SJSA1 (cell line): ENCODE measurements at regions not wholly inside any gene's neighbourhood (a gene's known extent, or its start where the extent isn't known, plus 50 kb on each side); places are given as distances from the start of the nearest gene placed in this dataset.

ENCODE experiments used
- DNase-seq, 2 experiments: peaks; one replicate each; pipeline ENCODE4 v3.0.0-alpha.2; 2015 to 2020; ENCODE audit warnings: low spot score in 2 of 2, low read depth in 1 of 2
- H3K27ac ChIP-seq: fragments of 250-450 bp; sonication (Bioruptor Pico); 2 replicates; pipeline ENCODE4 v1.5.1; 2020; ENCODE audit warnings: mild to moderate bottlenecking, moderate library complexity
- H3K27me3 ChIP-seq: fragments of 250-450 bp; sonication (Bioruptor Pico); replicated peaks from 2 replicates; pipeline ENCODE4 v1.5.1; 2020; ENCODE audit warnings: mild to moderate bottlenecking, moderate library complexity
- H3K36me3 ChIP-seq: fragments of 250-450 bp; sonication (Bioruptor Pico); 2 replicates; pipeline ENCODE4 v1.5.1; 2020; ENCODE audit warnings: mild to moderate bottlenecking
- H3K4me1 ChIP-seq: fragments of 250-450 bp; sonication (Bioruptor Pico); replicated peaks from 2 replicates; pipeline ENCODE4 v1.6.1; 2021; ENCODE audit warnings: mild to moderate bottlenecking
- H3K4me3 ChIP-seq: fragments of 250-450 bp; sonication (Bioruptor Pico); 2 replicates; pipeline ENCODE4 v1.5.1; 2020; ENCODE audit warnings: mild to moderate bottlenecking
- H3K9me3 ChIP-seq: fragments of 250-450 bp; sonication (Bioruptor Pico); replicated peaks from 2 replicates; pipeline ENCODE4 v1.5.1; 2020; ENCODE audit warnings: mild to moderate bottlenecking

DNA sequence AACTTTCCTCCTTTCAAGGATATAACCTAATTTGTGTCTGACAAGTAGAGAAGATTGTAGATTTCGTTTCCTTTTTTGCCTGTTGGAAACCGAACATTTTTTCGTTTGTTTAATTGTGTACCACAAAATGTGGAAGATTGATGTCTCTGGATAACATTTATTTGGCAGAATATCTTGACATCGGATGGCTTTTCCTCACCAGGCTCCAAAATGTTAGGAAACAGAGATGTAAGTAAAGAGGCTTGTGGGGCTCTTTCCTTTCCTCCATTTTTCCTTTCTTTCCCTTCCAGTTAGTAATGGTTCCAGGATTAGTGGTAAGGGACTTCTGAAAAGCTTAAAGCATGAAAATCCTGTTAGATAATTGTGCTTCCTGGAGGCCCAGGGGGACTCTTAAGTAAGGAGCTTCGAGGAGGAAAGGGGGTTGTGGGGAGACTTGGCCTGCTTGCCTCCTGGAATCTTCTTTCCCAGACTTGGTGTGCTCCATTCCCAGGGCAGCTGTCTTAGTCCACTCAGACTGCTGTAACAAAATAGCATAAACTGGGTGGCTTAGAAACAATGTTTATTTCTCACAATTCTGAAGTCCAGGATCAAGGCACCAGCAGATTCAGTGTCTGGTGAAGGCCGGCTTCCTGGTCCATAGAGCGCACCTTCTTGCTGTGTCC lies 243.1 kb upstream of the PWP1 start:
- H3K4me1 ChIP-seq = peaks cover 12% of the 10 kb centered on the region
- H3K9me3 ChIP-seq = no peaks in the 10 kb centered on the region
- H3K4me3 ChIP-seq = peak overlapping the region; percentile 14
- H3K27me3 ChIP-seq = no peaks in the 10 kb centered on the region
- DNase-seq = peak; percentile 64 to 83
- no peaks in the 10 kb centered on the region for H3K36me3 ChIP-seq
- H3K27ac ChIP-seq = peak overlapping the region; percentile 21

DNA sequence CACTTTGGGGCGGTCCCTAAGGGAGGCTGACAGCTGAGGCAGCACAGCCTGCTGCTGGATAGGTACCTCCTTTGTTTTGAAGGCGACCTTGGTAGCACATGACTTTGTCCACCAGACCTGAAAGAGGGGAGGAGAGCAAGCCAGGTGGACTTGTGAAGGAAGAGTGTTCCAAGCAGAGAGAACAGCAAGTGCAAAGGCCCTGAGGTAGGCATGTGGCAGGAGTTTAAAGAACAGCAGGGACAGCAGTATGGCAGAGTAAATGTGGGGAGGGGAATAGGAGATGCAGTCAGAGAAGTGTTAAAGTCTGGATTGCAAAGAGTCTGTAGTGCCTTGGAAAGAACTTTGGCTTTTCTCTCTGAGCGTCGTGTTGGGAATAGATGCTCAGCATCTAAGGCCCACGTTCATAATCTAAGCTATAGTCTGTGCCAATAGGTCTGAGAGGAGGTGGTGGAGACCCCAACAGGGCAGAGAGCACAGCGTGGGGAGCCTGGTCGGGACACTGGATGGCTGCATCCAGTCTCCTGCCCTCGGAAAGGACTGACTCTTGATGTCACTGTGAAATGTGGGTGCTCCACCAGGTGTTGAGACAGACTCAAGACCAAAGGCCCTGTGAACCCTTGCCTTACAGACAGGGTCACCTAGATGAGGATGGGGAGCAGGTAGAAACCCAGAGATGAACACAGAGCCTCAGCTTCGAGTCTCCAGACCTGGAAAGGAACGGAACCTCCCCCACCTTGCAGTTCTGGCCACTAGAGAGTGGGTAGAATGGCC lies 242.1 kb upstream of the PWP1 start:
- Histone ChIP-seq H3K27ac (no peak overlapping the region), H3K4me3 (no peak overlapping the region), H3K36me3 (no peaks in the 10 kb centered on the region), H3K9me3 (no peaks in the 10 kb centered on the region), H3K27me3 (no peaks in the 10 kb centered on the region), H3K4me1 (peaks cover 12% of the 10 kb centered on the region)
- peak; percentile 37 to 68 for DNase-seq

DNA sequence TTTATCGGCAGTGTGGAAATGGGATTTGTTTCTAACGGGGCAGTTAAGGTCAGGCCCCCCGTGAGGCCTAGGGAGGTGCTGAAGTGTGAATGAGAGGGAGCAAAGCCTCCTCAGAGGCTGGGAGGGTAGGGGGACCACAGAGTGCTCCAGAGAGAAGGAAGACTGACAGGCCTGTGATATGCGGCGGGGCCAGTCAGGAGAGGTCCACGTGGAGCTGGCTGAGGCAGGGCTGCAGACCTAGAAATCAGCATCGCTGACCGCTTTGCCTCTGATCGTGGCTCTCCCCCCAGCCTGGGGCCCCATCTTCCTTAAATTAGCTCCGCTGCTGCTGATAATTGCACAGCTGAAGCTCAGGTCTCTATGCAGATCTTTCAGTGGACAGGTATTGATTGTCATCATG lies 240.8 kb upstream of the PWP1 start:
- no peak overlapping the region for H3K27ac ChIP-seq
- H3K4me1 ChIP-seq = peaks cover 13% of the 10 kb centered on the region
- H3K4me3 ChIP-seq = no peak overlapping the region
- no peaks in the 10 kb centered on the region for H3K27me3 ChIP-seq
- no peaks in the 10 kb centered on the region for H3K9me3 ChIP-seq
- H3K36me3 ChIP-seq = no peaks in the 10 kb centered on the region
- DNase-seq = peak; percentile 33 to 70

DNA sequence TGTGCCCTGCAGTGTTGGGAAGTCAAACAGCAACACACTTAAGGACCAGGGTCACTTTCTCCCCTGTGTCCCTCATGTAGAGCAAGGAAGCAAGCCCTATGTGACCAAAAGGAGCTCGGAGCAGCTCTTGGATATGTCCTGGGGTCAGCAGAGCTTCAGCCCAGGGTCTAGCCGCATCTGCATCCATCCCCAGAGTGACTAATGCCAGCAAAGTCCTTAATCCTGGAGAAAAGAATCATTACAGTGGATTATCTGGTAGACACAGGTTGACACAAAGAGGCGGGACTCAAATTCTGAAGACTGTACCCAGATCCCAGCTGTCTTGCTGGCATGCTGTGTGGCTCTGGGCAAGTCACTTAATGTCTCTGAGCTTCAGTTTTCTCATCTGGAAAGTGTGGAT lies 239.1 kb upstream of the PWP1 start:
- H3K27me3 ChIP-seq = no peaks in the 10 kb centered on the region
- peak in 1 of 2 experiments; percentile 57 for DNase-seq
- H3K4me3 ChIP-seq = no peak overlapping the region
- H3K27ac ChIP-seq = no peak overlapping the region
- H3K4me1 ChIP-seq = peaks cover 16% of the 10 kb centered on the region
- H3K36me3 ChIP-seq = no peaks in the 10 kb centered on the region
- H3K9me3 ChIP-seq = no peaks in the 10 kb centered on the region

DNA sequence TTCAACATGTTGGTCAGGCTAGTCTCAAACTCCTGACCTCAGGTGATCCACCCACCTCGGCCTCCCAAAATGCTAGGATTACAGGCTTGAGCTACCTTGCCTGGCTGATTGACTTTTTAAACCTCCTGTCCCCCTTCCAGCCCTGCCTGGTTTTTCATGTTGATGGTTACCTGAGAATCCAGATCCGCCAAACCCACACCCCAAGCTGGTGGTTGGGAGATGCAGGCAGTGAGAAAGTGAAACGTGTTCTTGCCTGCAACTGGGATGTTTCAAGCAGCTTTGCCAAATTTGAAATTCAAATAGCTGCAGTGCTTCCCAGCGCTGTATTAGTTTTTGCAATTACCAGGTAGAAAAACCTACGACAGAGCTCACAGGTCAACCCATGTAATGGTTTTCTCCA lies 238.3 kb upstream of the PWP1 start:
- H3K27ac ChIP-seq = no peak overlapping the region
- DNase-seq = peak; percentile 15 to 65
- no peaks in the 10 kb centered on the region for H3K9me3 ChIP-seq
- H3K27me3 ChIP-seq = no peaks in the 10 kb centered on the region
- H3K4me1 ChIP-seq = peaks cover 9% of the 10 kb centered on the region
- no peaks in the 10 kb centered on the region for H3K36me3 ChIP-seq
- no peak overlapping the region for H3K4me3 ChIP-seq

DNA sequence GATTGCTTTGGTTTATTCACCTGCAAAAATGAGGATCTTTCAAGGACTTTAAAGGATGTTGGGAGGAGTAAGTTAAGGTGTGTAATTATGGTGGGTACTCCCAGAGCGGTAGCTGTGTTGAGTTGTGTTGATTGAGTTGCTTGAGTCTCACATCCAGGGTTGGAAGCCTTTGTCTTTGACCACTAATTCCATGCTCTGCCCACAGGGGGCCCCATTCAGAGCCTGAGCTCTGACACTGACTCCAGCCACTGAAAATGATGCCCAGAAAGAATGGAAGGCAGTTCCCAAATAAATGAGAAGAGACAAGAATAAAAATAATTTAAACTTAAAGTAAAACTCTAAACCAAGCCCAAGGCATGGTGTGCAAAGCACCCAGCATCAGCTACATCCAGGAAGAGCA lies 237.4 kb upstream of the PWP1 start:
- Histone ChIP-seq H3K36me3 (no peaks in the 10 kb centered on the region), H3K27ac (no peak overlapping the region), H3K4me3 (no peak overlapping the region), H3K27me3 (no peaks in the 10 kb centered on the region), H3K4me1 (0 out of 2 replicates have a peak, but pooled peaks cover 4% of the 10 kb centered on the region), H3K9me3 (no peaks in the 10 kb centered on the region)
- DNase-seq = peak; percentile 49 to 80

DNA sequence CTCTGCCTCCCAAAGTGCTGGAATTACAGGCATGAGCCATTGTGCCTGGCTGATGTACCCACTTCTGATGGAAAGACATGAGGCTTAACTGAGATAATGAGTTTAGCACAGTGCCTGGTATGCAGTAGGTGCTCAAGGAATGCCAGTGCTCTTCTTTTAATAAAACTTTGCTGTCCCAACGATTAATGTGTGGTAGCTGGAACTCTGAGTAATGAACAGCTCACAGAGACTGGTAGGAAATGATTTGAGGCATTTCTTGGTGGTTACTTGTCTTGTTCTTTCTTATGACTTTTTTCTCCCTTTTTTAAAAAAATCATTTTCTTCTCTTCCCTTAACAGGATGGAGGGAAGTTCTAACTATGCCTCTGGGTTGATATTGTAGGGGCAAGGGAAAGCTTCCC lies 235.7 kb upstream of the PWP1 start:
- DNase-seq = peak in 1 of 2 experiments; percentile 49
- Histone ChIP-seq H3K36me3 (no peaks in the 10 kb centered on the region), H3K4me1 (0 out of 2 replicates have a peak, but pooled peaks cover 4% of the 10 kb centered on the region), H3K9me3 (no peaks in the 10 kb centered on the region), H3K4me3 (no peak overlapping the region), H3K27me3 (no peaks in the 10 kb centered on the region), H3K27ac (no peak overlapping the region)

DNA sequence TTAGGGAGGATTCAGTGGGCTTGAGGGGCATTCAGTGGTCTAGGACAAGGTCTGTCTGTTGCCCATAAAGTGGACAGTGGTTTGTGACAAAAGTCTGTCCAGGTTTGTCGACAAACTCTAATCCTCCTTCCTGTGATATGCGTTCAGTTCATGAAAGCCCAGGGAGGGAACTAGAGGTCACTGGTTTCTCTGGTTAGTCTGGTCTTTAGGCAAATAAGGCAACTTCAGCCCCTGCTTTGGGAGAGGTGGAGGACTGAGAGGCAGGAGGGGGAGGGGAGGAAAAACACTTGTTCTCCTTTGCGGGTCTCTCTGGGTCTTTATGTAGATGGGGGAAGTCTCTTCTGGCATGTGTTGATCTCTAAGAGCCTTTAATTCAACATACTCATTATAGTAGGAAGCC lies 235.1 kb upstream of the PWP1 start:
- Histone ChIP-seq H3K27ac (no peak overlapping the region), H3K36me3 (no peaks in the 10 kb centered on the region), H3K9me3 (no peaks in the 10 kb centered on the region), H3K27me3 (no peaks in the 10 kb centered on the region), H3K4me1 (0 out of 2 replicates have a peak, but pooled peaks cover 4% of the 10 kb centered on the region), H3K4me3 (no peak overlapping the region)
- DNase-seq = peak; percentile 37 to 61

DNA sequence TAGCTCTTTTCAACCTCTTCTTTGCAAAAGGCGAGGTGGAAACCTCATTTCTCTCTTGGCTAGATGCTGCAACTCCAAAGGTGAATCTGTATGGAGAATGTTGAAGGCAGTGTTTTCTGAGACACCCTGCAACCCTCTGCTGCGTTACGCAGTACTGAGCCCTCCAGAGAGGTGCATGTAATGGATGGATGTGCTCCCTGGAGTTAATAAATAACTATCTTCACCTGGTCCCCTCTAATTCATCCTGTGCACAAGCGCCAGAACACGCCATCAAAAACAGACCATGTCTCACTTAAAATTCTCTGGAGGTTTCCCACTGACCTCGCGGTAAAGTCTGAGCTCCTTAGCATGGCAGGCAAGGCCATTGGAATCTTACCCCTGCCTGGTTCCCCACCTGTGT lies 234.4 kb upstream of the PWP1 start:
- H3K4me3 ChIP-seq = no peak overlapping the region
- peak in 1 of 2 experiments; percentile 55 for DNase-seq
- no peaks in the 10 kb centered on the region for H3K27me3 ChIP-seq
- H3K9me3 ChIP-seq = no peaks in the 10 kb centered on the region
- H3K27ac ChIP-seq = no peak overlapping the region
- no peaks in the 10 kb centered on the region for H3K36me3 ChIP-seq
- 0 out of 2 replicates have a peak, but pooled peaks cover 4% of the 10 kb centered on the region for H3K4me1 ChIP-seq

DNA sequence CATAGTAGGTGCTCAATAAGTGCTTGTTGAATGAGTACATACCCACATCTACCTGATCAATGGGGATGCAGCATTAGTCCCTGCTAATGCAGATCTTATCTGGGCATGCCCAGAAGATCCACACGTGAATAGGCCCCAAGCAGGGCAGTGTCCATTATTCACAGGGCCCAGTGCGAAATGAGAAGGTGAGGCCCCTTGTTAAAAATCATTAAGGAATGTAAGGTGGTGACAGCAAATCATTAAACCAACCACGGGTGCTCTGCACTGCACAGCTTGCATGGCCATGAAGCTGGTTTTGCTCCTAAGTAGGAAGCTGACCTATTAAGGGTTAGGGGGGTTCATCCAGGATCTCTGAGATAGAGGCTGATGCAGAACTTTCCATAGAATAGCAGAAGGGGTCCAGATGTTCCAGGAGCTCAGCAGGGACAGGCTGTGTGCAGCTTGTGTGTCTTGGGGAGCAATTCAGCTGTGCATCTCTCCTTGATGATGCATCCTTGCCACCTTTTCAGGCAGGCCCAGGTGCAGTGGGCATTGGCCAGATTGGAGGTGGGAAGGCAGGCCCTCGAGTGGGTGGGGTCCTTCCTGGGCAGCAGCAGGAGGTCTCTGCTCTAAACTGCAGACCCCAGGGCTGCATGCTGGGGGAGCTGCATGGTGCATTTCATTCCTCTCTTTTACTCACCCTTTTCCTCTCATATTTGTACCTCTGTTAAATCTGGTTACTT lies 231.3 kb upstream of the PWP1 start:
- no peaks in the 10 kb centered on the region for H3K27me3 ChIP-seq
- peak in 1 of 2 experiments; percentile 69 for DNase-seq
- H3K27ac ChIP-seq = no peak overlapping the region
- H3K36me3 ChIP-seq = no peaks in the 10 kb centered on the region
- no peaks in the 10 kb centered on the region for H3K9me3 ChIP-seq
- 0 out of 2 replicates have a peak, but pooled peaks cover 4% of the 10 kb centered on the region for H3K4me1 ChIP-seq
- no peak overlapping the region for H3K4me3 ChIP-seq

DNA sequence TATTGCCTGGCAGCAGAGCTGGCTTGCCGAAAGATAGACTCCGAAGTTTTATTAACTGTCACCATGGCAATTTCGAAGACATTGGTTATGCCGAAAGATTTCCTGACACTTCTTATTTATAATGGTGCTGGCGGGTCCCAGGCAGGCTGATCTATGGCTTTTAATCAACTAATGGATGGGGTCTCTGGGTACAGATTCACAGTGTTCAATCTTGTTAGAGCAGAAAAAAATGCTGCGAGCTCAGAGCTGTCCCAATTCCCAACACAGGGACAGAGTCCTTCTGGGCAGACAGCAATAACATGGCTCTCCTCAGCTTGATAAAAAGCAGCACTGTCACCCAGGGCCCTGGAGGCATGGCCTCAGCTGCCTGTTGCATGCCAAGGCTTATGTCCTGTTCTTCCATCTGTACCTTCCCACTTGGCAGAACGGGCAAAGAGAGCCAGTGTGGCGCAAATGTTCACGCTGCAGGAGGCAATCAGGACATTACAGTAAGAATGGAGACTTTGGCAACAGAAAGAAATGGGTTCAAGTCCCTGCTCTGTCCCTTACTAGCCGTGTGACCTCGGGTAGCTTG lies 228.2 kb upstream of the PWP1 start:
- Histone ChIP-seq H3K9me3 (peaks cover under 1% of the 10 kb centered on the region), H3K4me3 (no peak overlapping the region), H3K36me3 (no peaks in the 10 kb centered on the region), H3K4me1 (peaks cover 25% of the 10 kb centered on the region), H3K27me3 (no peaks in the 10 kb centered on the region), H3K27ac (no peak overlapping the region)
- DNase-seq = no peak

DNA sequence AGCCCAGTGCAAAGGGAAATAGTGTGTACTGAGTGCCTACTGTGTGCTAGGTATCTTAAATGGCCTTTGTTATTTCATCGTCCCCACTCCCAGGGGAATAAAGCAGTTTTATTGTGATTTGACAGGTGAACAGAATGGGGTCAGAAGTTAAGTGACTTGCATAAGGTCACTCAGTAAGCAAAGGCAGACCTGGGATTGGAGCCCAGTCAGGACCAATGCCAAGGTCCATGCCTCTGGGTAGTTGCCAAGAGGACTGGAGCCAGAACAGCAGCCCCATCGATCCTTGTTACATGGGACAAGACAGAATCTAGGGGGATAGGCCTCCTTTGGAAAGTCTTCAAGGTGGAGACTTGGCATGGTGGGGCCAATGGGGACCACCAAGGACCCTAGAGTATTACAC lies 227.4 kb upstream of the PWP1 start:
- peaks cover 30% of the 10 kb centered on the region for H3K4me1 ChIP-seq
- H3K9me3 ChIP-seq = peaks cover 8% of the 10 kb centered on the region
- no peak overlapping the region for H3K27ac ChIP-seq
- H3K27me3 ChIP-seq = no peaks in the 10 kb centered on the region
- no peak for DNase-seq
- no peak overlapping the region for H3K4me3 ChIP-seq
- peaks cover 5% of the 10 kb centered on the region; the same call in 1 of the 2 replicates for H3K36me3 ChIP-seq

DNA sequence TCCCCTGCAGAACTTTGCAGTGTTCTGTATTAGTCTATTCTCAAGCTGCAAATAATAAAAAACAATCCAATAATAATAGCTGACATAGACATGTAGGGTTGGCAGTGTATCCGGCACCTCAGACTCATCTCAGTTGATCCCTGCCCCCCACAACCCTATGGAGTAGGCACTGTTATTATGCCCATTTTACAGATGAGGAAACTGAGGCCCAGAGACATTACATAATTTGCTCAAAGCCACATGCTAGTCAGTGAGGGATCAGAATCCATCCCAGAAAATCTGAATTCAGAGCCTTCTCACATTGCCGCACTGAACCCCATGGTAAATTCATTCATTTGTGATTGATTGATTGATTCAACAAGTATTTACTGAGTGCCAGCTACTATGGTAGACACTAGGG lies 226.6 kb upstream of the PWP1 start:
- Histone ChIP-seq H3K36me3 (peaks cover 5% of the 10 kb centered on the region; the same call in 1 of the 2 replicates), H3K27me3 (no peaks in the 10 kb centered on the region), H3K4me3 (no peak overlapping the region), H3K4me1 (peaks cover 30% of the 10 kb centered on the region), H3K9me3 (peaks cover 10% of the 10 kb centered on the region), H3K27ac (no peak overlapping the region)
- DNase-seq = no peak
